ENCODE measurements at regions not wholly inside any gene's neighbourhood (a gene's known extent, or its start where the extent isn't known, plus 50 kb on each side); places are given as distances from the start of the nearest gene placed in this dataset.

DNA sequence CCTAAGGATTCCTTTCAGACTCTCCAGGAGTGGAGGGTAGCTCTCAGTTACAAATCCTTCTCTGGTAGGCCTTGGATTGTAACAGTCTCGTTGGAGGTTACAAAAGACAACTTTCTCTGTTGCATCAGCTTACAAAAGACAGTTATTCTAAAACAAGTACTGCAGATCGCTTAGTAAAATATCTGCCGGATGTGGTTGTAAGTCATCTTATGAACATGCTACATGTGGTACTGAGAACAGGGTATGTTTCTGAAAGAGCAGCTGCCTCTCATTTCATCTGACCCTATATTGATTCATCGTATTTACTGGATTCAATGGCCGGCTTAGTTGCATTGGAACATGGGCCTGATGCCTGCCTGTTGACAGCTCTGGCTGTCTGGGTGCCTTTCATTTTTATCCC lies 157.4 kb downstream of the PTCSC3 start:
- Histone ChIP-seq H3K4me3 (no peak overlapping the region), H3K27ac (no peak overlapping the region), H3K4me1 (no peaks in the 10 kb centered on the region), H3K36me3 (no peaks in the 10 kb centered on the region), H3K9me3 (no peaks in the 10 kb centered on the region), H3K27me3 (peaks cover 0 to 5% (median 0%) of the 10 kb centered on the region in 7 donors)
- intact Hi-C loops (cut with DNase I) = no loop called here
- DNase-seq (no peak), ATAC-seq (no peak)
- WGBS, 2 donors = 85 to 88% methylated on average over 5 of the region's 5 CpGs
- TF ChIP-seq, protein P1, sequence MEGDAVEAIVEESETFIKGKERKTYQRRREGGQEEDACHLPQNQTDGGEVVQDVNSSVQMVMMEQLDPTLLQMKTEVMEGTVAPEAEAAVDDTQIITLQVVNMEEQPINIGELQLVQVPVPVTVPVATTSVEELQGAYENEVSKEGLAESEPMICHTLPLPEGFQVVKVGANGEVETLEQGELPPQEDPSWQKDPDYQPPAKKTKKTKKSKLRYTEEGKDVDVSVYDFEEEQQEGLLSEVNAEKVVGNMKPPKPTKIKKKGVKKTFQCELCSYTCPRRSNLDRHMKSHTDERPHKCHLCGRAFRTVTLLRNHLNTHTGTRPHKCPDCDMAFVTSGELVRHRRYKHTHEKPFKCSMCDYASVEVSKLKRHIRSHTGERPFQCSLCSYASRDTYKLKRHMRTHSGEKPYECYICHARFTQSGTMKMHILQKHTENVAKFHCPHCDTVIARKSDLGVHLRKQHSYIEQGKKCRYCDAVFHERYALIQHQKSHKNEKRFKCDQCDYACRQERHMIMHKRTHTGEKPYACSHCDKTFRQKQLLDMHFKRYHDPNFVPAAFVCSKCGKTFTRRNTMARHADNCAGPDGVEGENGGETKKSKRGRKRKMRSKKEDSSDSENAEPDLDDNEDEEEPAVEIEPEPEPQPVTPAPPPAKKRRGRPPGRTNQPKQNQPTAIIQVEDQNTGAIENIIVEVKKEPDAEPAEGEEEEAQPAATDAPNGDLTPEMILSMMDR (IDR thresholded peaks at IDR 0.05) = no peak

DNA sequence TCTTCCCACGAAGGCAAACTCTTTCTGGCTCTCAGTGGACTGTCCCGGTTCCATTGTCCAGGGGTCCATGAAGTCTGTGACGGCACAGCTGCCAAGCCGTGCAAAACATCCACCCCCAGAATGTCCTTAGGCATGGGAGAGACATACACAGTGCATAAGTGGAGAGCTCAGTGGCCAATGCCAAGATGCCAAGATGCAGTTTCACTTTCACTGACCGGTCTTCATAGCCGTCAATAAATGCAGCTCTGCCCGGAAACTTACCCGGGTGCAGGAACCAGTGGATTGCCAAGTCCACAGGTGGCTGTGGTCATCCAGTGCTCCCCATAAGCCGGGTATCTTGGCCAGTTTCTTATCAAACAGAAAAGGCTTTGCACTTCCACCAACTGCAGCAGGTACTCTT lies 162.3 kb downstream of the PTCSC3 start:
- H3K27ac ChIP-seq = no peak overlapping the region
- DNase-seq (no peak), ATAC-seq (no peak)
- H3K36me3 ChIP-seq = no peaks in the 10 kb centered on the region
- WGBS, 2 donors = 77 to 81% methylated on average over 9 of the region's 9 CpGs
- H3K4me1 ChIP-seq = no peaks in the 10 kb centered on the region
- no peak overlapping the region for H3K4me3 ChIP-seq
- no peaks in the 10 kb centered on the region for H3K9me3 ChIP-seq
- intact Hi-C loops (cut with DNase I) = no loop called here
- TF ChIP-seq, protein P1 (IDR thresholded peaks at IDR 0.05) = no peak
- peaks cover 0 to 11% (median 0%) of the 10 kb centered on the region in 7 donors for H3K27me3 ChIP-seq

DNA sequence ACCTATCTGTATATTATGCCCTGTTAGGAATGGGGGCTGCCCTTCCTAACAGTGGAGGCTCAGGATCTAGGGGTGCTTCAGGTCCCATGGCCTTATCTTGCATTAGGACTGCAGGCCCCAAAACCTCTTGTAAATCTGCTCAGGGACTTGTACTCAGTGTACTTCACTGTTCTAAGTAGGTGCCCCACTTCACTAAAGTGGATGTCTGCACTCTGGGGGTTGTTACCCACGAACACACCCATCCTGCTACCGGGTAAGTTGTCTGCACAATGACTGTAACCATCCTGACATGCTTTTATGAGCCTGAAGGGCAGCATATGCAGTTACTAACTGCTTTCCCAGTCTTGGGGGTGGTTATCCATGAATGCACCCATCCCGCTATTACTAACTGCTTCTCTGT lies 163.0 kb downstream of the PTCSC3 start:
- ATAC-seq = no peak
- H3K27me3 ChIP-seq = peaks cover 0 to 14% (median 0%) of the 10 kb centered on the region in 7 donors
- H3K4me3 ChIP-seq = no peak overlapping the region
- intact Hi-C loops (cut with DNase I) = no loop called here
- no peaks in the 10 kb centered on the region for H3K9me3 ChIP-seq
- no peaks in the 10 kb centered on the region for H3K4me1 ChIP-seq
- H3K27ac ChIP-seq = no peak overlapping the region
- no peaks in the 10 kb centered on the region for H3K36me3 ChIP-seq
- 77 to 79% methylated on average over 3 of the region's 3 CpGs for WGBS, 2 donors
- DNase-seq = no peak
- TF ChIP-seq, protein P1 (IDR thresholded peaks at IDR 0.05) = no peak

DNA sequence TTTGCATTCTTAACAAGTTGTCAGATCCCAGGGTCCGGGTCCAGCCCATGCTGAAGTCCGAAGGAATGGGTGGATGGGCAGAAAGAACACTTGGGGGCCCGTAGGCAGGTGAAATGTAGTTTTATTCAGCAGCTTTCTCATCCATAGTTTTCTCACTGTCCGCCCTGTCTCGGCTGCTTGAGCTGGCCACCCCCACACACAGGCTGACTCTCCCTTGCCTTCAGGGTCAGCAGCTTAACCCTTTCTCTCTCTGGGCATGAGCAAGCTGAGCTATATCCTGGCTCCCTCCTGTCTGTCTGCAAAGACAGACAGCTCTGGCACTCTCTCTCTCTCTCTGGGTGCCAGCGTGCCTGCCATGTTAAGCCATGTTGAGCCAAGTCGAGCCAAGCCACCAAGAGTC lies 163.9 kb downstream of the PTCSC3 start:
- no peak for ATAC-seq
- TF ChIP-seq, protein P1 (IDR thresholded peaks at IDR 0.05) = no peak
- intact Hi-C loops (cut with DNase I) = no loop called here

More for the DNA sequence above, 163.9 kb downstream of the PTCSC3 start:
- Histone ChIP-seq H3K27me3 (peaks cover 0 to 19% (median 0%) of the 10 kb centered on the region in 7 donors), H3K36me3 (no peaks in the 10 kb centered on the region), H3K27ac (no peak overlapping the region), H3K4me1 (no peaks in the 10 kb centered on the region), H3K4me3 (no peak overlapping the region), H3K9me3 (no peaks in the 10 kb centered on the region)
- 40 to 42% methylated on average over 7 of the region's 7 CpGs for WGBS, 2 donors
- no peak for DNase-seq
